Aorta (tissue), 5 donors: ENCODE measurements at regions not wholly inside any gene's neighbourhood (a gene's known extent, or its start where the extent isn't known, plus 50 kb on each side); places are given as distances from the start of the nearest gene placed in this dataset.

Source experiments
- ATAC-seq: fragments of 200-7000 bp; cut with Tn5 transposase; one replicate; pipeline ENCODE4 v1.9.1; 2022; ENCODE audit warnings: moderate library complexity; ENCODE audit not compliant: low FRiP score
- DNase-seq, 2 donors: peaks; one replicate each; pipeline ENCODE4 v3.0.0-alpha.2; 2020
- H3K27ac ChIP-seq, 2 donors: one replicate each; pipeline ENCODE4 v1.5.1; 2013; ENCODE audit warnings: low read length in 2 of 2, mild to moderate bottlenecking in 2 of 2, moderate library complexity in 2 of 2, control low read depth in 1 of 2, inconsistent platforms in 1 of 2, low read depth in 1 of 2
- H3K27me3 ChIP-seq, 2 donors: one replicate each; pipeline ENCODE4 v1.6.1; 2013; ENCODE audit warnings: control low read depth in 1 of 2, low read length in 1 of 2, mild to moderate bottlenecking in 1 of 2, moderate library complexity in 1 of 2; ENCODE audit not compliant: insufficient read depth in 2 of 2, control insufficient read depth in 1 of 2
- H3K36me3 ChIP-seq, 2 donors: one replicate each; pipeline ENCODE4 v1.6.1; 2013; ENCODE audit warnings: control low read depth in 1 of 2, low read length in 1 of 2, mild to moderate bottlenecking in 1 of 2; ENCODE audit not compliant: insufficient read depth in 2 of 2, control insufficient read depth in 1 of 2
- H3K4me1 ChIP-seq, 2 donors: one replicate each; pipeline ENCODE4 v1.6.1; 2013; ENCODE audit warnings: low read length in 2 of 2, control low read depth in 1 of 2, mild to moderate bottlenecking in 1 of 2, moderate library complexity in 1 of 2; ENCODE audit not compliant: insufficient read depth in 2 of 2, control insufficient read depth in 1 of 2
- H3K4me3 ChIP-seq, 2 donors: one replicate each; pipeline ENCODE4 v1.5.1; 2013; ENCODE audit warnings: low read length in 2 of 2, control low read depth in 1 of 2, mild to moderate bottlenecking in 1 of 2
- H3K9me3 ChIP-seq: one replicate; pipeline ENCODE4 v1.6.1; 2013; ENCODE audit warnings: mild to moderate bottlenecking, low read length; ENCODE audit not compliant: control insufficient read depth
- WGBS, 2 donors: extraction: QIAGEN DNeasy Blood & Tissue Kit; methylation state at CpG; one replicate each; pipeline ENCODE4 v1.1.7; 2013; 5-methylcytosine and 5-hydroxymethylcytosine counted together
- intact Hi-C, 2 donors: fragments of 100-400 bp; cut with DNase I; formaldehyde crosslinking; loops; one replicate each; pipeline versions ENCODE4 v1.14.2 to v1.15.0; 2022
- donor health status: healthy with polysubstance abuse.
- donor health status: Bipolar disorder and iron deficiency.
- donor health status: DM: no; HTN: no; CAD: no.
- donor health status: DM: no; HTN: no; CAD: no.
- donor health status: DM: yes; HTN: yes; CAD: no.

DNA sequence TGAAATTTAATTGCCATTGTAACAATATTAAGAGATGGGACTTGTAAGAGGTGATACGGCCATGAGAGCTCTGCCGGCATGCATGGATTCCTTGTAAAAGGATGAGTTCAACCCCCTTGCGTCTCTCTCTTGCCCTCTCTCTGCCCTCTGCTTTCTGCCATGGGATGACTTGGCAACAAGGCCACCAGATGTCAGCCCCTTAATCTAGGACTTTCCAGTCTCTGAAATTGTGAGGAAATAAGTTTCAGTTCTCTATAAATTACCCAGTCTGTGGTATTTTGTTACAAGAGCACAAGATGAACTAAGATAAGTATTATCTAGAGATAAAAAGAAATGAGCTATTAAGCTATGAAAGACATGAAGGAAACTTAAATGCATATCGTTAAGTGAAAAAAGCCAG is 145.7 kb upstream of the AHR start:
- peak in 1 of 2 donors; percentile 39 for DNase-seq
- Histone ChIP-seq H3K4me1 (no peaks in the 10 kb centered on the region), H3K27ac (no peak overlapping the region), H3K36me3 (no peaks in the 10 kb centered on the region), H3K9me3 (no peaks in the 10 kb centered on the region), H3K4me3 (no peak overlapping the region), H3K27me3 (no peaks in the 10 kb centered on the region)
- intact Hi-C loops: no loop called here
- WGBS, 2 donors: 90% methylated on average over 4 of the region's 4 CpGs
- ATAC-seq: no peak

DNA sequence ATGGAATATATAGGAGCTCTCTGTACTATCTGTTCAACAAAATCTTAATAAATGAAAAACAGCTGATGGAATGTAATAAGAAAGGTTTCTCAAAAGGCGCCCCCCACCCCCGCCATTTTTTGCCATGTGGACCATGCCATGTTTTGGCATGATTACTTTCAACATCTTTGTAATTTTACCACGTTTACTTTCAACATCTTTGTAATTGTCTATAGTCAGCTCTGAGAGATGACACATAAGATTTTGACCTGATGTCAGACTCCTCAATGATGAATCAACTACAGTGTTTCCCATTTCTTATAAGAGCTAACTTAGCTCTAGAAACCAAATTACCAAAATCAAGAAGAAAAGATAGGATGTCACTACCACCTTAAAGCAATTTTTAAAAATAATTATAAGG is 144.9 kb upstream of the AHR start:
- Histone ChIP-seq H3K9me3 (no peaks in the 10 kb centered on the region), H3K27me3 (no peaks in the 10 kb centered on the region), H3K27ac (no peak overlapping the region), H3K4me1 (no peaks in the 10 kb centered on the region), H3K4me3 (no peak overlapping the region), H3K36me3 (no peaks in the 10 kb centered on the region)
- no peak for ATAC-seq
- 86 to 88% methylated on average over 3 of the region's 3 CpGs for WGBS, 2 donors
- no peak for DNase-seq
- intact Hi-C loops: no loop called here

DNA sequence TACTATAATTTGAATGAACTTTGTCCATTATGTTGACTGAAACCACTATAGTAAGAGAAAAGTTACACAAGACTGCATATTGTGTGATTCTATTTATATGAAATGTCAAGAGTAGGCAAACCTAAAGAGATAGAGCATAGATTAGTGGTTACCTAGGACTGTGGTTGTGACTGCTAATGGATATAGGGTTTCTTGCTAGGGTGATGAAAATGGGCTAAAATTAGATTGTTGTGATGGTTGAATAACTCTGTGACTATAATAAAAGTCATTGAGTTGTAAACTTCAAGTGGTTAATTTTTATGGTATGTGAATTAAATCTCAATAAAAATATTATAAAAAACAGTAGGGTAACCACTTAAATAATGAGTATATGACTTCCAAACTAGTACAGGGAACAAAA is 142.9 kb upstream of the AHR start:
- no peaks in the 10 kb centered on the region for H3K4me1 ChIP-seq
- no peaks in the 10 kb centered on the region for H3K36me3 ChIP-seq
- no peaks in the 10 kb centered on the region for H3K9me3 ChIP-seq
- ATAC-seq (no peak), DNase-seq (no peak)
- intact Hi-C loops: no loop called here
- H3K27ac ChIP-seq: no peak overlapping the region
- H3K4me3 ChIP-seq: no peak overlapping the region
- no peaks in the 10 kb centered on the region for H3K27me3 ChIP-seq

DNA sequence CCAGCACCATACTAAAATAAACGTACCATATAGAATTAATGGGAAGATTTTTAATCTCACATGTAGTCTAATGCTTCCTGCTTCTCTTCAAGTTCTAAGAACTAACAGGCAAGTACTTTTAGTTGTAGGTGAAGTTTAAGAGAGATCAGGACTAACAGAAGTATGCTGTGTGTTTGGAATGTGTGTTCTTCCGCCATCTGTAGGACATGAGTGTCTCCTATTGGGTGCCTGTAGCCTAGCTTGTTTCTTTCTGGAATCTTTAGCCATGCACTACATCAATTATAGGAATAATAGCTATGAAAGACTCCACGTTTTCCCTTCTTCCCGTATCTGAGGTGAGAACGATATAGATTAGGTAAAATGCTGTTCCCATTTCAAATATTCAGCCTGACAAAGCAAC is 140.2 kb upstream of the AHR start:
- no peak for ATAC-seq
- Histone ChIP-seq H3K9me3 (no peaks in the 10 kb centered on the region), H3K27me3 (no peaks in the 10 kb centered on the region), H3K4me1 (no peaks in the 10 kb centered on the region), H3K4me3 (no peak overlapping the region), H3K27ac (no peak overlapping the region), H3K36me3 (no peaks in the 10 kb centered on the region)
- 90 to 94% methylated on average over 5 of the region's 5 CpGs for WGBS, 2 donors
- intact Hi-C loops: no loop called here
- DNase-seq: no peak

DNA sequence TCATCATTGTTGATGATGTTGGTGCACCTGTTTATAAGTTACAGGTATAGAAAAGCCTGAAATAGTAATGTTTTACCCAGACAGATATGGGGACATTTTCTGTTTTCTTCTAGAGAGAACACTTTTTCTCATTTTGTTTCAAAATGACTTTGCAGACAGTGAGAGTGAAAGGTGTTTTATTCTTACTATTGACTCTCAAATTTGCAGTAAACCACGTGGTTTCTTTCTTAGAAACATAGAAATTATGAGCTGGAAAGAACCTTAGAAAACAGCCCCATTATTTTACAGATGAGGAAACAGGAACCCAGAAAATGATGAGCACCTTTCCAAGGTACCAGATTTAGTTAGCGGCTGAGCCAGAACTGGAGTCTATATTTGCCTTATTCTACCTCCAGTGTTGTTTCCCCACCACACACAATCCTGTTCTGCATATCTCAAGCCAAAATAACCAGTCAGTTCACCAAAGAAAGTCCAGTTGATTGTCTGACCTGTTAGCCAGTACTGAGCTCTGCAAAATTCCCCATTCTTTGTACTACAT is 138.9 kb upstream of the AHR start:
- H3K36me3 ChIP-seq: no peaks in the 10 kb centered on the region
- no peak for DNase-seq
- no peaks in the 10 kb centered on the region for H3K9me3 ChIP-seq
- no peaks in the 10 kb centered on the region for H3K27me3 ChIP-seq
- 87 to 89% methylated on average over 2 of the region's 2 CpGs for WGBS, 2 donors
- intact Hi-C loops: no loop called here
- ATAC-seq: no peak
- no peaks in the 10 kb centered on the region for H3K4me1 ChIP-seq
- H3K27ac ChIP-seq: no peak overlapping the region
- no peak overlapping the region for H3K4me3 ChIP-seq

DNA sequence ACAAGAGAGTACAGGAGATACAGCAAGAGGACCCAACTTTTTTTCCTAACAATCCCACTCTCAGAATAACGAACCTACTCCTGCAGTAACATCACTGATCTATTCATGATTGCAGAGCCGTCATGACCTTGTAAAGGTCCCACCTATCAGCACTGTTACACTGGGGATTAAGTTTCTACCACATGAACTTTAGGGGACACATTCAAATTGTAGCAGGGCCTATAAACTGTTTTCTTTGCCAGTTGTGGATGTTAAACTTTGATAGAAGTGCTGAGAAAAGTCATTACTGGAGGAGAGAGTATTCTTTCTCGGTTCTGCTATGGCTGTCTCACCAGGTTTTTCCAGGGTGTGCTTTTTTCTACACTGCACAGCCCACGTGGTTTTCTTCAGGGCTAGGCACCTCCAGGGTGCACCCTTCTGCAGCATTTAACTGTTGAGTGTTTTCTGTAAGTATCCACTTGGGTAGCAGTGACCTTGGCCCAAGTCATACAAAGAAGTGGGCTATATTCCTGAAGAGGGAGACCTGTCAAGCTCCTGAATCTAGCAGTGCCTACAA is 131.6 kb upstream of the AHR start:
- intact Hi-C loops: no loop called here
- no peaks in the 10 kb centered on the region for H3K36me3 ChIP-seq
- H3K4me3 ChIP-seq: no peak overlapping the region
- H3K27me3 ChIP-seq: no peaks in the 10 kb centered on the region
- ATAC-seq (no peak), DNase-seq (no peak)
- WGBS, 2 donors: 74 to 85% methylated on average over 4 of the region's 4 CpGs
- H3K9me3 ChIP-seq: no peaks in the 10 kb centered on the region
- H3K27ac ChIP-seq: no peak overlapping the region
- H3K4me1 ChIP-seq: no peaks in the 10 kb centered on the region

DNA sequence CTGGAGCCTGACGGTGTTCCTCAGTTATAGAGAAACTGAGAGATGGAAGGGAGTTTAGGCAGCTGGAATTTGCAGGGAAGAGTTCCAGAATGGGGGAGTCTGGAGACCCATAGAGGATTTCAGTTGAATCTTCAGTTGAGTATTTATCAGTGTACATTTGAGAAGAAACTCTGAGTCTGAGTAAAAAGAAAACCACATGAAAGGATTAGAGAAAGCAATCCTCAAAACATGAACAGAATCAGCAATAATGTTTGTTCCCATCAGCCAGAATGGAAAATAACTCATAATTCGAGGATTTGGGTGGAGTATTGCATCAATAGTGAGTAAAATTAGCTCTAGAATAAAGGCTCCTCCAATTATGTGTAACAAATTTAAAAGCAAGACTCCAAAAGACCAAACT is 130.0 kb upstream of the AHR start:
- intact Hi-C loops: no loop called here
- 81 to 83% methylated on average over 2 of the region's 2 CpGs for WGBS, 2 donors

DNA sequence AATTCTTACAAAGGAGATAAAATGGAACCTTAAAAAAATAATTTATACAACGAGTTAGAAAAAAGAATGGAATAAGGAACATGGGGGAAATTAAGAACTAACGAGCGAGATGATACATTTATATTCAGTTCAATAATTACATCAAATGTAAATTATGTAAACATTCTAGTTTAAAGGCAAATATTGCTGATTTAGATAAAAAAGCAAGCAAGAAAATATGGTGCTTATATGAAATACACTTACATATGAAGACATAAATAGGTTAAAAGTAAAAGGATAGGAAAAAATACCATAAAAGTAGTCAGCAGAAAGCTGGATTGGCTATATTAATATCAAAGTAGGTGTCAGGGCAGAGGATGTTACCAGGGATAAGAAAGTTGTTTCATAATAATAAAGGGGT is 127.0 kb upstream of the AHR start:
- intact Hi-C loops: no loop called here
- H3K27me3 ChIP-seq: no peaks in the 10 kb centered on the region
- no peak overlapping the region for H3K4me3 ChIP-seq
- no peaks in the 10 kb centered on the region for H3K9me3 ChIP-seq
- H3K4me1 ChIP-seq: no peaks in the 10 kb centered on the region
- no peak overlapping the region for H3K27ac ChIP-seq
- no peak for ATAC-seq
- H3K36me3 ChIP-seq: no peaks in the 10 kb centered on the region
- DNase-seq: no peak
- WGBS, 2 donors: 95 to 96% methylated on average over 3 of the region's 3 CpGs

More for the DNA sequence above, 130.0 kb upstream of the AHR start:
- H3K4me3 ChIP-seq: no peak overlapping the region
- no peak for ATAC-seq
- H3K36me3 ChIP-seq: no peaks in the 10 kb centered on the region
- DNase-seq: no peak
- H3K27me3 ChIP-seq: no peaks in the 10 kb centered on the region
- no peaks in the 10 kb centered on the region for H3K9me3 ChIP-seq
- no peaks in the 10 kb centered on the region for H3K4me1 ChIP-seq
- no peak overlapping the region for H3K27ac ChIP-seq

DNA sequence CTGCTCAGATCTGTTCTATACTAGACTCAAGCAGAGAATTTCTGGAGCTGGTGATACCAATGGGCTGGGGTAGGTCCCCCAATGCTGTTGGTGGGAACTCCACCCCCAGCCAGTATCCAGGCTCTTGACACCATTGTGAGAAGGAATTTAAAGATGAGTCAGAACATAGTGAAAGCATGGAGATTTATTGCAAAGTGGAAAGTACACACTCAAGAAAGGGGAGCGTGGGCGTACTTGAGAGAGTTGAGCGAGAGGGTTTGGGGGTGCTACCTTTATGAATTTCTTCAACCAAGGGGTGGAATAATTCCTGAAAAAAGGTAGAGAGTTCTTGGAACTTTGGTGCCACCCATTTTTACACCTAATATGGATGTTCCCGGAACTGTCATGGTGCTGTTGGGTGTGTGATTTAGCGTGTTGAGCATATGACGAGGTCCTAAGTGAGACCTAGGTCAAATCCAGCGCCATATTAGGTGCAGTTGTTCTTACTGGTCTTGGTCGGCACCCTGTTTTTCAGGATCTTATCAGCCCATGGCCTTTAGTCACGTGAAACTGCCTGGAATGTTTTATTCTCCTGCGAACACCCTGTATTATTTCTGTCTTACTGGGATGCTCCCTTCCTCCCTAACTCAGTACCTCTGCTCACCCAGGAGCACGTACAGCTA is 122.0 kb upstream of the AHR start:
- 98 to 99% methylated on average over 11 of the region's 11 CpGs for WGBS, 2 donors
- Histone ChIP-seq H3K9me3 (no peaks in the 10 kb centered on the region), H3K4me1 (no peaks in the 10 kb centered on the region), H3K4me3 (no peak overlapping the region), H3K27ac (no peak overlapping the region), H3K27me3 (no peaks in the 10 kb centered on the region), H3K36me3 (no peaks in the 10 kb centered on the region)
- intact Hi-C loops: no loop called here
- DNase-seq (no peak), ATAC-seq (no peak)
